Upper lobe of left lung (tissue), 4 donors: ENCODE measurements at regions not wholly inside any gene's neighbourhood (a gene's known extent, or its start where the extent isn't known, plus 50 kb on each side); places are given as distances from the start of the nearest gene placed in this dataset.

Experiments used
- CTCF ChIP-seq, 6 experiments: fragments of 450-650 bp in 4 of 6; fragments of 200-600 bp in 2 of 6; sonication (generic) in 2 of 6; IDR thresholded peaks; one replicate each; pipeline ENCODE4 v1.5.1; 2016 to 2019; ENCODE audit warnings: antibody characterized with exemption in 6 of 6
- EP300 ChIP-seq, 4 donors: sonication (generic); formaldehyde crosslinking; IDR thresholded peaks; one replicate each; pipeline ENCODE4 v1.5.1; 2017; ENCODE audit warnings: antibody characterized with exemption in 4 of 4, control low read depth in 2 of 4
- POLR2AphosphoS5 ChIP-seq, 2 donors: sonication (generic); formaldehyde crosslinking; IDR thresholded peaks; one replicate each; pipeline ENCODE4 v1.5.1; 2017; ENCODE audit warnings: antibody characterized with exemption in 2 of 2

GRCh38 chr1:244945109-244945671 lies 80.8 kb upstream of the HNRNPU start:
- TF ChIP-seq EP300 (IDR thresholded peaks at IDR 0.05) (no peak), CTCF (IDR thresholded peaks at IDR 0.05) (no peak), POLR2AphosphoS5 (IDR thresholded peaks at IDR 0.05) (no peak)
